Prostate gland (tissue), 2 donors: ENCODE measurements at regions not wholly inside any gene's neighbourhood (a gene's known extent, or its start where the extent isn't known, plus 50 kb on each side); places are given as distances from the start of the nearest gene placed in this dataset.

Experiments used
- CTCF ChIP-seq, 4 experiments: fragments of 200-600 bp in 2 of 4; fragments of 450-650 bp in 2 of 4; sonication (generic) in 2 of 4; IDR thresholded peaks; 1 replicate in 3 of 4; 2 replicates in 1 of 4; pipeline ENCODE4 v1.5.1; 2016 to 2019; ENCODE audit warnings: antibody characterized with exemption in 4 of 4, mild to moderate bottlenecking in 2 of 4, moderate library complexity in 2 of 4
- POLR2A ChIP-seq: fragments of 450-650 bp; IDR thresholded peaks from one replicate; pipeline ENCODE4 v1.6.1; 2016; ENCODE audit warnings: antibody characterized with exemption, mild to moderate bottlenecking
- POLR2AphosphoS5 ChIP-seq: sonication (generic); formaldehyde crosslinking; IDR thresholded peaks from one replicate; pipeline ENCODE4 v1.6.1; 2017; ENCODE audit warnings: antibody characterized with exemption

GRCh38 chr12:54773593-54773992 lies 80.7 kb upstream of the MUCL1 start:
- TF ChIP-seq POLR2AphosphoS5 (no peak), CTCF (IDR thresholded peaks at IDR 0.05) (no peak), POLR2A (no peak)
